ENCODE measurements at regions not wholly inside any gene's neighbourhood (a gene's known extent, or its start where the extent isn't known, plus 50 kb on each side); places are given as distances from the start of the nearest gene placed in this dataset.
"Not testable (repeated sequence)": the region's sequence is repeated elsewhere in the genome, so short reads cannot be mapped to it uniquely, and the experiment has no call there.

DNA sequence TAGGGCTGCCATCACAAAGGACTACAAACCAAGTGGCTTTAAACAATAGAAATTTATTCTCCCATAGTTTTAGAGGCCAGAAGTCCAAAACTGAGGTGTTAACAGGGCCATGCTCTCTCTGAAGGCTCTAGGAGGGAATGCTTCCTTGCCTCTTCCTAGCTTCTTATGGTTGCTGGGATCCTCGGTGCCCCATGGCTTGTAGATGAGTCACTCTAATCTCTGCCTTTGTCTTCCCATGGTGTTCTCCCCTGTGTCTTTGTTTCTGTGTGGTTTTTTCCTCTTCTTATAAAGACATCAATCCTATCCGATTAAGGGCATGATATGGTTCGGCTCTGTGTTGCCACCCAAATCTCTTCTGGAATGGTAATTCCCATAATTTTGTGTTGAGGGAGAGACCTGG, 178.8 kb upstream of the NREP start:
- no peak for DNase-seq

DNA sequence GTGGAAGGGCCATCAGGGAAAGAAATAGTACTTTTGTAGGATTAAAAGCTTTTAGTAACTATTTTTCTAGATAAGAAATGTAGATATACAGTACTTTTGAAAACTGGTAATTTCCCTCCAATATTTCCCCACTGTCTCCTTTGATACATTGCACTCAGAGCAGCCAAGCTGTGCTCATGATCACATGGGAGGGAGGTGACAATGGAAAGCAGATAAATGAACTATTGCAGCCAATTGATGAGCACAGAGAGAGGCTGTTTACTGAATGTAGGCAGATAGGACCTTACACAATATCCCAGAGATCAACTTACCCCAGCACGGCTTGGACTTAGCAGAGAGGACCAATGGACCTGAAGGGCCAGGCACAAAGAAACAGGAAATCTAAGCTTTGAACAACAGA, 178.0 kb upstream of the NREP start:
- DNase-seq = no peak

DNA sequence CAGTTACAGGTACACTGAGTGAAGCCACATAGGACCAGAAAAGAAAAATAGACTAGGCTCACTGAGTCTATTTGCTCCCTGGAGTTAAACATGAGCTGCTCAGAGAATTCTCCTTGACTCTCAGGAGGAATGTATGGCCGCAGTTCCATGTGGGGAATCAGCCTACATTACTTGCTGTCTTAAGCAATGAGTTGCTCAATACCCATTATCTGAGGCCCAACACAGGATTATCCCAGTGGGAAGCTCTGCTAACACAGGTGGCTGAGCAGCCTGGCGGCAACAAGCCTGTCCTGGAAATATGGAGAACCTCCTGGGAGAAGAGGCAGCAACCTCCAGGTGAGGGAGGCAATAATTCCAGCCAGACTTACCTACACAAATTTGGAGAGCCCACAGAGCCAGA, 177.5 kb upstream of the NREP start:
- DNase-seq = no peak

DNA sequence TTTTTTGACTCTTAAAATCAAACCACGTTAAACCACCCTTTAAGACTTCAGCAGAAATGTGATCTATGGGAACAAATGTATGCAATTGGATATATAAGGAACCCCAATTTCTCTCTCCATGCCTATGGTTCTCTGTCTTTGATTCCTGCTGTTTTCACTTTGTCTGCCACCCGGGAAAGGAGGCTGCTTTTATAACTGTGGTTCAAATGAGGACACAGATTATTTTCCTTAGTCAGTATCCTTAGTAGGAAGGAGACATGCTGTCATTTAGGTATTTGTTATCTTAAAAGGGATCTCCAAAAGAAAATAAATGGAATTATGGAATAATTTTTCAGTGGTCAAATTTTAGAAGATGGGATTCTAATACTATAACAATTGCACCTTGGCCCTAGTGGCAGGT, 176.1 kb upstream of the NREP start:
- DNase-seq = no peak

- no peak for DNase-seq
Observed at GRCh38 chr5:111932628-111933027, 175.6 kb upstream of the NREP start.

DNA sequence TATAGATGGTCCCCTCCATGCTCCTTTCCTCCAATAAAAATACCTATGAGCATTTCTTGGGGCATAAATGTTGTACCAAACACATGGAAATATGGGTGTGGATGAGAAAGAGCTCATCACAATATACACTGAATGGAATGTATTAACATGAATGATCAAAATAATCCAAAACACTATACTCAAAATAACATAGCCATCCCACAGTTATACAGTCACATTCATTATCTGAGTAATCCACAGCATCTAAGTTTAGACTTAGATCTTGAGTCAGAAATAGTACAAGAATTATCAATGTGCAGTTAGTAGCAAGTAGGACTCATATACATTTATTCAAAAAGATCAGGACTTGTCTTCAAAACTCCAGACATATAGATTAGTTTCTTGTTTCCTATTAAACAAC, 175.2 kb upstream of the NREP start:
- DNase-seq = no peak

DNA sequence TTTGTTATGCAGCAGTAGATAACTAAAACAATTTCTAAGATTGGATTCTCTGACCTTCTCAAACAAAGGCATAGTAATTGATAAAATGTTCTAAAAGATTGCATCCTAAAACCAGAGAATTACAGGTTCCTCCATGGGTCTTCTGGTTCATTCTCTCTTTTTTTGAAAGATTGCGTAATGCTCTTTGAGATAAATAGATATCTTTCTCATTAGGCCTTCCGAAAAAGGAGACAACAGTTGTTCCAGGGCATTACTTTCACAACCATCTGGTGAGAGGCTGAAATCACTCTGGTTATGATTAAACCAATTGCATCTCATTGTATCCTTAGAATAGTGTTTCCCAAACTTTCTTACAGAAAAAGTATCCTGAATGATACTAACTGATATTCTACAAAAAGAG, 174.7 kb upstream of the NREP start:
- DNase-seq = no peak

DNA sequence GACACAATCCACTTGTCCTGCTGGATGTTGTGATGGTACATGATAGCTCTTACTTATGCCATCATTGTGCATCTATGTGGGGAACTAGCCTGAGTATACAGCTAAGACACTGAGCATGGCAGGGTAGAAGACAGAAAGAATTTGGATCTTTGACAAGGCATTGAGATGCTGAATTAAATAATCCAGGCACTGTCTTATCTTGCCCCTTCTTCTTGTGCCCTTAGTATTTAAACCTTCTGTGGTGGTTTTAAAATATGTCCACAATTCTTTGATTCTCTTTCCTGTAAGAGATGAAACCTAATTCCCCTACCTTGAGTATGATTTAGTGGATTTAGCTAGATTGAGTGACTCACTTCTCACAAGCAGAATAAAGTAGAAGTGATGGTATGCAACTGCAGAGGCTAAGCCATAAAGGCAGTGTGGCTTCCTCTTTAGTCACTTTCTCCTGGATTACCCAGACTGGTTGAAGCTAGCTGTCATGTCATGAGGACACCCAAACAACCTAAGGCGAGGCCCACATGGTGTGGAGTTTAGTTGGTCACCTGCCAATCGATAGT, 174.0 kb upstream of the NREP start:
- DNase-seq = no peak

DNA sequence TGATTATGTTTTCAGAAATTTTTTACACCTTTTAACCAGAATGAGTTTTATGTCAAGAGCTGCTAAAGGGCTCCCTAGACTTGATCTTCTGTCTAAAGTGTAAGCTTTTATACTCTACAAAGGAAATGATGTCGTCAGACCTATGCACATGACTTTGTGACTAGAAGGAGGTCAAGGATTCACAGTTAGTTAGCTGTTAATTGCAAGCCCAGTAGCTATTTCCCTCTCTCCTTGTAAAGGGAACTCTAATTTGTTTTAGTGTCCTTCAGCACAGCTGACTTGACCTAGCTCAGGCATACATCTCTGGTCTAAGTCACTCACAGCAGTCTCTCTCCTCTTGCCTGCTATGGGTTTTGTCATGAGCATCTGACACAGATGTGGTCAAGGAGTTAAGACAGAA, 173.5 kb upstream of the NREP start:
- no peak for DNase-seq

GRCh38 chr5:111929867-111930266, 172.9 kb upstream of the NREP start:
- DNase-seq = no peak

DNA sequence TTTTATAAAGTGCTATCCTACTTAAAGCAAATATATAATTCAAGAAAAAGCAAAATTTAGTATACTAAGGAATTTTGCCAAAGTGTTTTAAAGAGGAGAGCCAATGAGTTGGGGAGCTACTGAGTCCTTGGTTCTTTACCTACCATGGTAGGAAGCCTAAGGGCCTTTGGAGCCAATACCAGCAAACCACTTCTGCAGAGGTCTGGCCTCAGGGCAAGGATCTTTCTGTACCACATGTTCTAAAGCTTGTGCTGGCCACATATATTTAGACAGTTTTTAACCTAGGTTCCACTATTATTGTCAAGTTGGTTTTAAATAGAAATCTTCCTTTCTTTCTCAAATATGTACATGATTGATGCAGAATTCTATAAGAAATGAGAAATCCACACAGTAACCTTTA, 172.3 kb upstream of the NREP start:
- no peak for DNase-seq

DNA sequence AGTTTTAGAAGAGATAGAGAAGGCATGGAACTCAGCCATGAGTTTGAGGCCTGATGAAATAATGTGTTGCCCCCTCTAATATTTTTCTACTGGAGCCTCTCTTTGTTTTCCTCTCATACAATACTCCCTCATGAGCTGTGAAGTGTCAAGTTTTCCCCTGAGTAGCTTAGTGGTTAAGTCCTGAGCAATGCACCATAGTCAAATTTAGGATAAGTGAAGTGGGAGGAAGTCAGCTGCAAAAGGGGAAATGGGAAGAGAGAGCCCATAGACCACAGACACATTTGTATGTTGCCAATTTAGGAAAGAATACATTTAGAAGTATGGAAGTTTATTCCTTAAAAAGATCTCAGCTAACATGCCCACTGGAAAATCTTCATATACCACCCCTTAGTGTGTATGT, 171.5 kb upstream of the NREP start:
- DNase-seq = no peak

GRCh38 chr5:111927191-111927590, 170.2 kb upstream of the NREP start:
- no peak for DNase-seq

GRCh38 chr5:111926026-111926425, 169.0 kb upstream of the NREP start:
- DNase-seq = no peak

- DNase-seq = no peak
Observed at GRCh38 chr5:111922344-111922743, 165.3 kb upstream of the NREP start.

DNA sequence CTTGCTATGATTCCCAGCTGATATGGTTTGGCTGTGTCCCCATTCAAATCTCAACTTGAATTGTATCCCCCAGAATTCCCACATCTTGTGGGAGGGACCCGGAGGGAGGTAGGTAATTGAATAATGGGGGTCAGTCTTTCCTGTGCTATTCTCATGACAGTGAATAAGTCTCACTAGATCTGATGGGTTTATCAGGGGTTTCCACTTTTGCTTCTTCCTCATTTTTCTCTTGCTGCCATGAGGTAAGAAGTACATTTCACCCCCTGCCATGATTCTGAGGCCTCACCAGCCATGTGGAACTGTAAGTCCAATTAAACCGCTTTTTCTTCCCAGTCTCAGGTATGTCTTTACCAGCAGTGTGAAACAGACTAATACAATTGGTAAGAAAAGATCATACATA, 164.7 kb upstream of the NREP start:
- DNase-seq = not testable (repeated sequence)

- no peak for DNase-seq
Observed at GRCh38 chr5:111914966-111915636, 158.1 kb upstream of the NREP start.

- no peak for DNase-seq
Observed at GRCh38 chr5:111902436-111902835, 145.4 kb upstream of the NREP start.

DNA sequence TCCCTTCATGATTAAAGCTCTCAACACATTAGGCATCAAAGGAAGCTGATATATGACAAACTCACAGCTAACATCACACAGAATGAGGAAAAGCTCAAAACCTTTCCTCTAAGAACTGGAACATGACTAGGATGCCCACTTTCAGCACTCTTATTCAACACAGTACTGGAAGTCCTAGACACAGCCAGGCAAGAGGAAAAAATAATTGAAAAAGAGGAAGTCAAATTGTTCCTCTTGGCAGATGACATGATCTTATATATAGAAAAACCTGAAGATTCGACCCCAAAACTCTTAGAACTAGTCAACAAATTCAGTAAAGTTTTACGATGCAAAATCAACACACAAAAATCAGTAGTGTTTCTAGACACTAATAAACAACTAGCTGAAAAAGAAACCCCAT, 144.3 kb upstream of the NREP start:
- no peak for DNase-seq

DNA sequence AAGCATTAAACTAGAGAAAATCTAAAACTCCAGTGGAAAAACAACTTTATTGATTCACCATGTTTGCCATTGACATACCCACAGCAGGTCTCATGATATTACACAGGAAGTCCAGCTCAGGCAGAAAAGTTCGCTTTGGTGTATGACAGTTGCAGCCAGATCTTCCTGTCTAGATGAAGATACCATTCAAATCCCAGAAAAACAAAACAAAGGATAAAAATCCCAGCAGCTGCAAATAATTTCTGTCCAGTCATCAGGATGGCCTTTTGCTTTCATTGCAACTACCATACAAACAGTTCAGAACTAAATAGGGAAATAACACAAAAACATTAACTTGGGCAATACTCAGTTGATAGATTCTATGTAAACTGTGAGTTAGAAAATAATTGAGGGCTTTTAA, 136.0 kb upstream of the NREP start:
- DNase-seq = no peak

GRCh38 chr5:111887706-111888105, 130.7 kb upstream of the NREP start:
- DNase-seq = no peak

DNA sequence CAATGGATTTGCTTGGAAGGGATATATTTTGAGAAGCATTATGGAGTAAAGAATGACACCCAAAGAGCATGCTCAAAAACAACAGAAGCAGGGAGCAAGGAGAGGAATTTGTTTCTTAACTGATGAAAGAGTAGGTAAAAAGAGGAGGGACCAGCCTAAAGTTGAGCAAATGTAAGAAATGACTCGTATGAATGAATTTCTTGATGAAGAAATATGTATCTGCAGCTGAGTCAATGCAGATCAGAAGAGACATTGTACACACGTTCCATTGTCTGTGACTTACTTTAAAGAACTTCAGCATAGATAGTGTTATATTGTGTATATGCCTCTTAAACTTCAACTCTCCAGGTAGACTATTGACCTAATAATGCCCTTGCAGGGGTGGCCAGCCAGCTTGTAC, 112.7 kb upstream of the NREP start:
- DNase-seq = no peak

- DNase-seq = no peak
Observed at GRCh38 chr5:111865356-111865755, 108.4 kb upstream of the NREP start.

DNA sequence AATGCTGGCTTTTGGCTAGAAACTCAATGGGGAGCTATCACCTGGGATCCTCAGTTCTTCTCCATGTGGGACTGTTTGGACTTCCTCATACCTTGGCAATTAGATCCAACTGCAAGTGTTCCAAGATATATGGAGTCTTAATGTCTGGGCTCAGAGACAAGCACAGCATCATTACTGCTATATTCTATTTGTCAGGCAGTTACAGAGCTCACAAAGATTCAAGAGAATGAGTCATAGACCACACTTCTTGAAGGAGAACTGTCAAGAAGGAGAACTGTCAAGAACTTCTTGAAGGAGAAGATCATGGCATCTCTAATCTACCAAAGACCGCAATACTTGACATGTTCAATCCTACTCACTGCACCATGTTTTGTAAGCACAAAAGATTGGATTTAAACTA, 106.8 kb upstream of the NREP start:
- DNase-seq = peak; percentile 21

- no peak for DNase-seq
Observed at GRCh38 chr5:111859533-111860270, 102.7 kb upstream of the NREP start.
